Fibroblast of lung (primary cell): ENCODE measurements at regions not wholly inside any gene's neighbourhood (a gene's known extent, or its start where the extent isn't known, plus 50 kb on each side); places are given as distances from the start of the nearest gene placed in this dataset.

Experiments
- DNase-seq, 2 donors: peaks; one replicate each; pipeline versions ENCODE4 v3.0.0 to v3.0.0-alpha.2; 2010; ENCODE audit warnings: low read depth in 2 of 2
- H2AFZ ChIP-seq: 2 replicates; pipeline ENCODE4 v1.5.1; 2012; ENCODE audit warnings: low read length, control low read depth, inconsistent platforms
- H3K27ac ChIP-seq: 2 replicates; pipeline ENCODE4 v1.5.1; 2011; ENCODE audit warnings: low read length, control low read depth; ENCODE audit not compliant: insufficient read depth
- H3K27me3 ChIP-seq: 2 replicates; pipeline ENCODE4 v1.5.1; 2011; ENCODE audit warnings: mild to moderate bottlenecking, low read length; ENCODE audit not compliant: control insufficient read depth, insufficient read depth
- H3K36me3 ChIP-seq: 2 replicates; pipeline ENCODE4 v1.5.1; 2011; ENCODE audit warnings: low read length; ENCODE audit not compliant: control insufficient read depth, insufficient read depth
- H3K4me1 ChIP-seq: 2 replicates; pipeline ENCODE4 v1.5.1; 2011; ENCODE audit warnings: low read length; ENCODE audit not compliant: control insufficient read depth, insufficient read depth; ENCODE audit errors: extremely low read depth
- H3K4me2 ChIP-seq: 2 replicates; pipeline ENCODE4 v1.5.1; 2011; ENCODE audit warnings: low read length, control low read depth; ENCODE audit not compliant: insufficient read depth; ENCODE audit errors: extremely low read depth
- H3K4me3 ChIP-seq, 4 experiments: fragments of 200-600 bp in 1 of 4; sonication (generic) in 1 of 4; replicated peaks in 1 of 4; 2 replicates each; pipeline ENCODE4 v1.5.1; 2011 to 2016; ENCODE audit warnings: low read length in 4 of 4, low read depth in 3 of 4, mild to moderate bottlenecking in 3 of 4, control low read depth in 2 of 4, inconsistent platforms in 1 of 4, mixed read lengths in 1 of 4; ENCODE audit not compliant: insufficient read depth in 1 of 4; ENCODE audit errors: control extremely low read depth in 1 of 4
- H3K79me2 ChIP-seq: 2 replicates; pipeline ENCODE4 v1.5.1; 2012; ENCODE audit warnings: mild to moderate bottlenecking, low read length, inconsistent platforms; ENCODE audit not compliant: control insufficient read depth, insufficient read depth
- H3K9ac ChIP-seq: 2 replicates; pipeline ENCODE4 v1.5.1; 2011; ENCODE audit warnings: mild to moderate bottlenecking, low read length, control low read depth; ENCODE audit not compliant: insufficient read depth
- H3K9me3 ChIP-seq: 2 replicates; pipeline ENCODE4 v1.5.1; 2012; ENCODE audit warnings: low read depth, low read length; ENCODE audit not compliant: control insufficient read depth, insufficient read depth
- H4K20me1 ChIP-seq: 2 replicates; pipeline ENCODE4 v1.5.1; 2011; ENCODE audit warnings: low read length; ENCODE audit not compliant: control insufficient read depth, insufficient read depth; ENCODE audit errors: extremely low read depth
- EZH2 ChIP-seq: IDR thresholded peaks from 2 replicates; pipeline ENCODE4 v1.5.1; 2012; ENCODE audit warnings: low read length, control low read depth, mild to moderate bottlenecking; ENCODE audit errors: missing control alignments
- TF ChIP-seq, protein P1 (sequence below), 2 donors: IDR thresholded peaks in 1 of 2; conservative IDR thresholded peaks in 1 of 2; 1 replicate in 1 of 2; 2 replicates in 1 of 2; pipeline ENCODE4 v1.5.1; 2011 to 2012; ENCODE audit warnings: low read length in 2 of 2, control low read depth in 1 of 2, inconsistent platforms in 1 of 2, low read depth in 1 of 2, mild to moderate bottlenecking in 1 of 2

DNA sequence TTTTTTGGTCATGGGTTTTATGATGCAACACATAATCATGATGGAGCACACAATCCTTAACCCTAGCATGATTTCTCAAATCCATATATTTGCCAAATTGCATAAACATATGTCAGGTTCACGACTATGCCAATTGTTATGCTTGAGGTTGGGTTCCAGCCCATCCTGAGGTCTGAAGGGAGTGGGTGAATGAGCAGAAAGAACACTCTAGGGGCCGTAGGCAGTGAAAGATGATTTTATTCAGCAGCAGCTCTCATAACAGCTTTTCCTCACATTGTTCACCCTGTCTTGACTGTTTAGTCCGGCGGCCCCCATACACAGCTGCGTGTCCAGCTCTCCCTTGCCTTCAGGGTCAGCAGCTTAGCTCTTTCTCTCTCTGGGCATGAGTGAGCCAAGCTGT is 627.7 kb downstream of the PLA2G4A start:
- Histone ChIP-seq H3K27me3 (no peaks in the 10 kb centered on the region), H3K9me3 (no peaks in the 10 kb centered on the region)
- DNase-seq: no peak

DNA sequence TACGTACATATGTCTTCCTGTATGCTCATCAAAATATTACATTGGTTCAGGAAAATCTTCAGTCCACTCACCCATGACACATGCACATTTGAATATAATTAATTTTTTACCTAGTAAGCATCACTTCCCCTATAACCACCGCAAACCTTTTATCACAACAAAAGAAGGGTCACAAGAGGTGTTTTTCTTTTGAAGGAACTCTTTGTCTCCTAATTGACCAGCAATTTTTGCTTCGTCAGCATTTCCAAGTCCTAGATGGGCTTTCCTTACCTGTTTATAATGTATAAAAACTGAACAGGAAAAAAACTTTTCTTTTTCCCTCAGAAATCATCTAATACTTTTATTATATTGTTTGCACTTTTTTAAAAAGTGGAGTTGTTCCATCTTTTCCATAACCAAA is 631.3 kb downstream of the PLA2G4A start:
- Histone ChIP-seq H3K36me3 (no peaks in the 10 kb centered on the region), H3K9me3 (no peaks in the 10 kb centered on the region), H2AFZ (no peak overlapping the region), H3K79me2 (no peaks in the 10 kb centered on the region), H3K27me3 (no peaks in the 10 kb centered on the region), H3K4me1 (no peaks in the 10 kb centered on the region), H3K27ac (no peak overlapping the region), H3K4me2 (no peak overlapping the region), H3K9ac (no peak overlapping the region), H3K4me3 (no peak overlapping the region), H4K20me1 (no peaks in the 10 kb centered on the region)
- no peak for TF ChIP-seq EZH2
- TF ChIP-seq, protein P1, sequence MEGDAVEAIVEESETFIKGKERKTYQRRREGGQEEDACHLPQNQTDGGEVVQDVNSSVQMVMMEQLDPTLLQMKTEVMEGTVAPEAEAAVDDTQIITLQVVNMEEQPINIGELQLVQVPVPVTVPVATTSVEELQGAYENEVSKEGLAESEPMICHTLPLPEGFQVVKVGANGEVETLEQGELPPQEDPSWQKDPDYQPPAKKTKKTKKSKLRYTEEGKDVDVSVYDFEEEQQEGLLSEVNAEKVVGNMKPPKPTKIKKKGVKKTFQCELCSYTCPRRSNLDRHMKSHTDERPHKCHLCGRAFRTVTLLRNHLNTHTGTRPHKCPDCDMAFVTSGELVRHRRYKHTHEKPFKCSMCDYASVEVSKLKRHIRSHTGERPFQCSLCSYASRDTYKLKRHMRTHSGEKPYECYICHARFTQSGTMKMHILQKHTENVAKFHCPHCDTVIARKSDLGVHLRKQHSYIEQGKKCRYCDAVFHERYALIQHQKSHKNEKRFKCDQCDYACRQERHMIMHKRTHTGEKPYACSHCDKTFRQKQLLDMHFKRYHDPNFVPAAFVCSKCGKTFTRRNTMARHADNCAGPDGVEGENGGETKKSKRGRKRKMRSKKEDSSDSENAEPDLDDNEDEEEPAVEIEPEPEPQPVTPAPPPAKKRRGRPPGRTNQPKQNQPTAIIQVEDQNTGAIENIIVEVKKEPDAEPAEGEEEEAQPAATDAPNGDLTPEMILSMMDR (conservative IDR thresholded peaks at IDR 0.05 in 1 of 2, IDR thresholded peaks at IDR 0.05 in 1 of 2; ENCODE audit: low read depth in 1 of 2, low read length in 2 of 2): no peak
- no peak for DNase-seq

More for the DNA sequence above, 627.7 kb downstream of the PLA2G4A start:
- H3K4me3 ChIP-seq: no peak overlapping the region
- H3K79me2 ChIP-seq: no peaks in the 10 kb centered on the region
- no peak overlapping the region for H2AFZ ChIP-seq
- no peaks in the 10 kb centered on the region for H4K20me1 ChIP-seq
- H3K4me2 ChIP-seq: no peak overlapping the region
- no peak for TF ChIP-seq EZH2
- TF ChIP-seq, protein P1 (conservative IDR thresholded peaks at IDR 0.05 in 1 of 2, IDR thresholded peaks at IDR 0.05 in 1 of 2; ENCODE audit: low read depth in 1 of 2, low read length in 2 of 2): no peak
- no peak overlapping the region for H3K27ac ChIP-seq
- no peaks in the 10 kb centered on the region for H3K36me3 ChIP-seq
- H3K4me1 ChIP-seq: no peaks in the 10 kb centered on the region
- no peak overlapping the region for H3K9ac ChIP-seq

DNA sequence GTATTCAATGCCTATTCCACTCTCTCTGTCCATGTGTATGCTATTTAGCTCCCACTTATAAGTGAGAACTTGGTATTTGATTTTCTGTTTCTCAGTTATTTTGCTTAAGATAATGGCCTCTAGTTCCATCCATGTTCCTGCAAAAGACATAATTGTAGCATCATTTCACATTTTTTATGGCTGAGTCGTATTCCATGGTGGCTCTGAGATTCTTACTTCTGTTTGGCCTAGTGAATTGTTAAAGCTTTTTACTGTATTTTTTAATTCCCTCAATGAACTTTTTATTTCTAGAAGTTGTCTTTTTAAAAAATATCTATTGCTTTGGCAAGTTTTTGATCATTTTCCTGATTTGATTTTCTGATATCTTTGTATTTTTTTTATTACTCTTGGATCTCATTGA is 635.6 kb downstream of the PLA2G4A start:
- Histone ChIP-seq H3K36me3 (no peaks in the 10 kb centered on the region), H3K79me2 (no peaks in the 10 kb centered on the region), H3K4me3 (no peak overlapping the region), H3K4me1 (no peaks in the 10 kb centered on the region), H2AFZ (no peak overlapping the region), H3K4me2 (no peak overlapping the region), H4K20me1 (no peaks in the 10 kb centered on the region), H3K27ac (no peak overlapping the region), H3K9me3 (no peaks in the 10 kb centered on the region), H3K27me3 (no peaks in the 10 kb centered on the region), H3K9ac (no peak overlapping the region)
- TF ChIP-seq, protein P1 (conservative IDR thresholded peaks at IDR 0.05 in 1 of 2, IDR thresholded peaks at IDR 0.05 in 1 of 2; ENCODE audit: low read depth in 1 of 2, low read length in 2 of 2): no peak
- no peak for TF ChIP-seq EZH2
- no peak for DNase-seq
